Activated CD4-positive, alpha-beta T cell treated with anti-CD3 and anti-CD28 coated beads, Interleukin-2, amount 10 ng/mL, durations not matched to agents 7 days and 5 days (primary cell): ENCODE measurements at regions not wholly inside any gene's neighbourhood (a gene's known extent, or its start where the extent isn't known, plus 50 kb on each side); places are given as distances from the start of the nearest gene placed in this dataset.

Source experiments
- CTCF ChIA-PET: fragments of 350-600 bp; sonication (Branson Sonifier 250); formaldehyde crosslinking; loops from one replicate; lab custom pipeline; 2021; ENCODE audit warnings: antibody characterized with exemption; lab: Charles Lee
- POLR2A ChIA-PET: fragments of 350-600 bp; sonication (Branson Sonifier 250); formaldehyde crosslinking; loops from one replicate; lab custom pipeline; 2021; ENCODE audit warnings: antibody characterized with exemption; lab: Charles Lee
- DNase-seq: peaks from one replicate; pipeline ENCODE4 v3.0.0-alpha.2; 2020
- H3K27ac Mint-ChIP-seq: one replicate; pipeline ENCODE4 v1.8.0; 2021; ENCODE audit warnings: mild to moderate bottlenecking, moderate library complexity, mixed read lengths
- H3K27me3 Mint-ChIP-seq: one replicate; pipeline ENCODE4 v1.8.0; 2021; ENCODE audit warnings: mixed read lengths
- H3K36me3 Mint-ChIP-seq: one replicate; pipeline ENCODE4 v1.8.0; 2021; ENCODE audit warnings: low read depth, mixed read lengths
- H3K4me1 Mint-ChIP-seq: one replicate; pipeline ENCODE4 v1.8.0; 2021; ENCODE audit warnings: mixed read lengths
- H3K4me3 Mint-ChIP-seq: one replicate; pipeline ENCODE4 v1.8.0; 2021; ENCODE audit warnings: mild to moderate bottlenecking, moderate library complexity, mixed read lengths
- H3K9me3 Mint-ChIP-seq: one replicate; pipeline ENCODE4 v1.8.0; 2021; ENCODE audit warnings: mixed read lengths

GRCh38 chr9:14442956-14443355 is 129.0 kb upstream of the NFIB start:
- no peak for DNase-seq

DNA sequence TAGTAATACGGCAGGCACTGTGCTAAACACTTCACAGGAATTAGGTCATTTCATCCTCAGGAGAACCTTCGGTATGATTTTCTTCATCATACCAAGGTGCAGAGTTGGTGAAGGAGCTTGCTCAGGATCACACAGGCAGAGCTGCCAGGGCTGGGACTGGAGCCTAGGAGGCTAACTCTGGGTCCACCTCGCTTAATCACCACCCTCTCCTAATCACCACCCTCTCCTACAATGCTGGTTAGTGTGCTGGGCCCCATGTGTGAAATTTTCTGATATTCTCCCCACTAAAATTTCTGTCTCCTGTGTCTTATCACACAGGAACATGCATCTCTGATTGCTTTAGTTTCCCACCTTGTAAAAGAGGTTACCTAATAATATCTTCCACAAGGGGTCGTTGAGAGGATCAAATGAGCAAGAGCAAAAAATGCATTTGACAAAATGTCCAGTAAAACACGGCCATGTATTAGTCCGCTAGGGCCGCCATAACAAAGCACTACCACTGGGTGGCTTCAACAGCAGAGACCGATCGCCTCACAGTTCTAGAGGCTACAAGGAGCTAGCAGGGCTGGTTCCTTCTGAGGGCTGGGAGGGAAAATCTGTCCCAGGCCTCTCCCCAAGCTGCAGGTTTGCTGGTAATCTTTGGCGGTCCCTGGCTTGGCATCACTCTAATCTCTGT is 128.2 kb upstream of the NFIB start:
- no peaks in the 10 kb centered on the region for H3K36me3 Mint-ChIP-seq
- H3K4me1 Mint-ChIP-seq: no peaks in the 10 kb centered on the region
- H3K9me3 Mint-ChIP-seq: no peaks in the 10 kb centered on the region
- H3K27ac Mint-ChIP-seq: no peak overlapping the region
- peaks cover 4% of the 10 kb centered on the region for H3K27me3 Mint-ChIP-seq
- no peak overlapping the region for H3K4me3 Mint-ChIP-seq
- ChIA-PET POLR2A (no interaction called here), CTCF (no interaction called here)
- DNase-seq: no peak

More at GRCh38 chr9:14442956-14443355, 129.0 kb upstream of the NFIB start:
- CTCF ChIA-PET: no interaction called here
- H3K27ac Mint-ChIP-seq: no peak overlapping the region
- no peaks in the 10 kb centered on the region for H3K9me3 Mint-ChIP-seq
- H3K27me3 Mint-ChIP-seq: peaks cover 4% of the 10 kb centered on the region
- H3K4me1 Mint-ChIP-seq: no peaks in the 10 kb centered on the region
- H3K4me3 Mint-ChIP-seq: no peak overlapping the region
- H3K36me3 Mint-ChIP-seq: no peaks in the 10 kb centered on the region
- POLR2A ChIA-PET: no interaction called here

DNA sequence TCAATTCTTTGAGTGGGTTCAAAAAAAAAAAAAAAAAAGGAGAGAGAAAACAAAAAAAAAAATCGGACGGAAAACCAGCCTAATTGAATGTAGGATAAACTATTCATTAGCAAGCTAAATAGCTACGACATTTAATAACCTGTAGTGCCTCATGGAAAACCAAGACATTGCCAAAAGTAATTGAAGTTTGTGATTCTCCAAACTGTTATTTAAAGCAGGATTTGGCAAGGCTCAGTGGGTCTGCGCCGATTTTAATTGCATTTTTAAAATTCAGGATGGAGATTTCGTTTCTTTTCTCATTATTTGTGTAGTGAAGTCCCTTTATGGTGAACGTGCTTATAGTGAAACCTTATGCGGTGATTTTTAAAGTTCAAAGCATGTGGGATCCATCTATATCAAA is 127.2 kb upstream of the NFIB start:
- POLR2A ChIA-PET: no interaction called here
- Mint-ChIP-seq H3K9me3 (no peaks in the 10 kb centered on the region), H3K27me3 (peaks cover 4% of the 10 kb centered on the region), H3K27ac (no peak overlapping the region), H3K4me3 (no peak overlapping the region), H3K36me3 (no peaks in the 10 kb centered on the region), H3K4me1 (no peaks in the 10 kb centered on the region)
- no peak for DNase-seq
- CTCF ChIA-PET: interaction anchor here (0.6 kb wide), 1 partner anchor 12 kb away, joined by 5 read pairs; no protein-coding TSS in a partner anchor

DNA sequence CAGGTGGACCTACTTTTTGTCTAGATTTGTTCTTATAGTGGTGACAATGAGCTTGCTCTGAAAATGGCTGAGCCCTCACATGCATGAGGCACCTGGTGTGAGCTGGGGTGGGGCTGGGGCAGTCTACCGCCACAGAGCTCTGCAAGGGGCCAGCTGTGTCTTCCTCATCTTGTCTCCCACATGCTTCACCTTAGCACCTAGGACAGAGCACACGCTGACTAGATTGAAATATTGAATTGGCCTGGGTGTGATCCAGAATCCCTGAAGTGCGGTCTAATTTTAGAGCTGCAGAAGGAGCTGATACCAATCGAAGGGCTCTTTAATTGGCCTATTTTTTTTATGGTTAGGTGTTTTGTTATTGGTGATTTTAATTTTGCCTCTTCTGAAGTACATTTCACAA is 126.1 kb upstream of the NFIB start:
- no peaks in the 10 kb centered on the region for H3K4me1 Mint-ChIP-seq
- H3K27me3 Mint-ChIP-seq: no peaks in the 10 kb centered on the region
- CTCF ChIA-PET: no interaction called here
- no peaks in the 10 kb centered on the region for H3K9me3 Mint-ChIP-seq
- H3K36me3 Mint-ChIP-seq: no peaks in the 10 kb centered on the region
- H3K27ac Mint-ChIP-seq: no peak overlapping the region
- POLR2A ChIA-PET: no interaction called here
- no peak overlapping the region for H3K4me3 Mint-ChIP-seq
- no peak for DNase-seq

DNA sequence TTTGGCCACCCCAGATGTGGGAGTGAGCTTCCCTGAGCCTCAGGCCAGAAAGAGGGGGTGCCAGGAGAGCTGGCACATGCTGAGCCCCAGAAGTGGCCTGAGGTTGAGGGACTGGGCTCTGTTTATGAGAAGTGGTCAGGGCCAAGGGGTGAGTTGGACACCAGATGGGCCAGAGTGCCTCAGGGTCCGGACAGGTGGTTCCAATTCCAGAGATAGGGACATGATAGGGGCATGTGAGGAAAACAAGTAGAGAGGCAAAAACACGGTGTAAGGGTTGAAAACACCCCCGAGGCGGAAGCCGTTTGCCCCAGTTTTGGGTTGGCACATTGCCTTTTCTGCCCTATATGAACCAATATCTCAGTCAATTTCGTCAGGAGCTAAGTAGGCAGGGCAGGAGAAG is 125.6 kb upstream of the NFIB start:
- H3K27ac Mint-ChIP-seq: no peak overlapping the region
- ChIA-PET CTCF (no interaction called here), POLR2A (no interaction called here)
- no peak overlapping the region for H3K4me3 Mint-ChIP-seq
- no peak for DNase-seq
- no peaks in the 10 kb centered on the region for H3K4me1 Mint-ChIP-seq
- no peaks in the 10 kb centered on the region for H3K9me3 Mint-ChIP-seq
- no peaks in the 10 kb centered on the region for H3K27me3 Mint-ChIP-seq
- H3K36me3 Mint-ChIP-seq: no peaks in the 10 kb centered on the region

GRCh38 chr9:14438232-14439021 is 124.5 kb upstream of the NFIB start:
- CTCF ChIA-PET: no interaction called here
- POLR2A ChIA-PET: no interaction called here
- Mint-ChIP-seq H3K9me3 (no peaks in the 10 kb centered on the region), H3K4me1 (no peaks in the 10 kb centered on the region), H3K4me3 (no peak overlapping the region), H3K27me3 (peaks cover 2% of the 10 kb centered on the region), H3K36me3 (no peaks in the 10 kb centered on the region), H3K27ac (no peak overlapping the region)
- DNase-seq: no peak

GRCh38 chr9:14437354-14438231 is 123.7 kb upstream of the NFIB start:
- Mint-ChIP-seq H3K36me3 (no peaks in the 10 kb centered on the region), H3K4me3 (no peak overlapping the region), H3K4me1 (no peaks in the 10 kb centered on the region), H3K9me3 (no peaks in the 10 kb centered on the region), H3K27ac (no peak overlapping the region), H3K27me3 (peaks cover 3% of the 10 kb centered on the region)
- no peak for DNase-seq
- ChIA-PET POLR2A (no interaction called here), CTCF (no interaction called here)

DNA sequence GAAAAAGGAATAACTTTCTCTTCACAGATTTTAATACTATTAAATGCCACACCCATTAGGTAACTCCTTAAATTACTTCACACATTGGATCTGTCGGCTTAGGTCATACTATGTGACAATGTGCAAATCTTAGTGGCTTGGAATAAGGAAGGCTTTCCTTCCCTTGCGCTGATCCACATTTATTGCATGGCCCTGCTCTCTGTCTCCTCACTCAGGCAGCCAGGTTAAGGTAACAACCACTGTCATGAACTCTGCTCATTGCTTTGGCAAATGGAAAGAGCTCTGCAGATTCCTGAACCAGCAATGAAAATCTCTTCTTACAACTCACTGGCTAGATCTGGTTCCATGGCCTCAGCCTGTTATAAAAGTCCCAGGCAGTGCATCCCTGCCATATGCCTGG is 121.9 kb upstream of the NFIB start:
- POLR2A ChIA-PET: no interaction called here
- CTCF ChIA-PET: no interaction called here
- peaks cover 7% of the 10 kb centered on the region for H3K27me3 Mint-ChIP-seq

GRCh38 chr9:14434971-14435718 is 121.2 kb upstream of the NFIB start:
- no peaks in the 10 kb centered on the region for H3K4me1 Mint-ChIP-seq
- H3K27ac Mint-ChIP-seq: no peak overlapping the region
- H3K4me3 Mint-ChIP-seq: no peak overlapping the region
- DNase-seq: no peak
- ChIA-PET CTCF (no interaction called here), POLR2A (no interaction called here)
- H3K36me3 Mint-ChIP-seq: no peaks in the 10 kb centered on the region
- H3K27me3 Mint-ChIP-seq: peaks cover 7% of the 10 kb centered on the region
- H3K9me3 Mint-ChIP-seq: no peaks in the 10 kb centered on the region

More for the DNA sequence above, 121.9 kb upstream of the NFIB start:
- H3K36me3 Mint-ChIP-seq: no peaks in the 10 kb centered on the region
- H3K9me3 Mint-ChIP-seq: no peaks in the 10 kb centered on the region
- DNase-seq: no peak
- H3K4me1 Mint-ChIP-seq: no peaks in the 10 kb centered on the region
- no peak overlapping the region for H3K27ac Mint-ChIP-seq
- no peak overlapping the region for H3K4me3 Mint-ChIP-seq

DNA sequence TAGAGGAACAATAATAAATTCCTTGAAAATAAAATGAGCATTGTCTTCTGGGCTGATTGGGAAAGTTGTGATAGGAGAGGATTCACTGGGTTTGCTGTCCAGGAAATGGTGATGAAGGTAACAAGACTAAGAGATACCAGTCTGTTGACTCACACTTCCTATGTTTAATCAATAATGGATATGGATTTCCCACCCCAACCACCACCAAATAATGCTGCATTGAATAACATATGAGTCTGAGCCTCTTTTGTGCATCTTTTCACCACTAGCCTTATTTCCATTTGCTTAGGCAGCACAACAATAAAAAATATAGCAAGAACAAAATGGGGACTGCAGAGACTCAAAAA is 120.2 kb upstream of the NFIB start:
- ChIA-PET CTCF (no interaction called here), POLR2A (no interaction called here)
- no peaks in the 10 kb centered on the region for H3K4me1 Mint-ChIP-seq
- no peak overlapping the region for H3K27ac Mint-ChIP-seq
- DNase-seq: no peak
- H3K4me3 Mint-ChIP-seq: no peak overlapping the region
- H3K27me3 Mint-ChIP-seq: peaks cover 7% of the 10 kb centered on the region
- no peaks in the 10 kb centered on the region for H3K9me3 Mint-ChIP-seq
- H3K36me3 Mint-ChIP-seq: no peaks in the 10 kb centered on the region

DNA sequence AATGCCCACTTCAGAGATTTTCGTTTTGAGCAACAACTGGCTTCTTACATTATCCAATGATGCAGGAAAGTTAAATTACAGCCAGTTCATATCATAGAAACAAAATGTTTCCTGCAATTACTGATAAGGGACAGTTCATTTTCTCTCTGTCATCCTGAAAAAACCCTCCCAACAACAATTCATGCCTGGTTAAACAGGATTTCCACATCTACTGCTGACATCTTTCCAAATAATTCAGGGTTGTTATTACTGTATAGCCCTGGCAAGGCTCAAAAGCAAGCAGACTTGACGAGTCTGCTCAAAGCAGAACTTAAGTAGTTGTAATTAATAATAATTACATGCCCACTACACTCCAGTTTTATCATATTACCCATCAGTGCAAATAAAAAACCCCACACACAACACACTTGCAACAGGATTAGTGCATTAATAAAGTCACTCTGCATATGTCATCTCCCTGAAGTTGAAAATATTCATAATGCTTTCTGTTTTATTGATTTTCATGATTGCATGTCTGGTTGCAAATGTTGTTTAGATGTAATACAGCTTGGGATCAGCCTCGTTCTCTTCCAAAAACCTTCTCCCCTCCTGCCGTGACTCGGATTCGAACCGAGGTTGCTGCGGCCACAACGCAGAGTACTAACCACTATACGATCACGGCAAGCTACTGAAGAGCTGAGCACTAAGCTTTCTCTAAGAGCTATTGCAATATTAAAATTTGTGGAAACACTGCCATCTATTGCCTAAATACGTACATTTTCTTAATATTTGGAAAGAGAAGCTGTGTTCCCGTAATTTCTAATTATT is 119.6 kb upstream of the NFIB start:
- no peak overlapping the region for H3K27ac Mint-ChIP-seq
- no peaks in the 10 kb centered on the region for H3K9me3 Mint-ChIP-seq
- no peaks in the 10 kb centered on the region for H3K4me1 Mint-ChIP-seq
- H3K4me3 Mint-ChIP-seq: no peak overlapping the region
- peaks cover 7% of the 10 kb centered on the region for H3K27me3 Mint-ChIP-seq
- H3K36me3 Mint-ChIP-seq: no peaks in the 10 kb centered on the region
- POLR2A ChIA-PET: no interaction called here
- DNase-seq: no peak
- CTCF ChIA-PET: no interaction called here
